Endothelial cell (in vitro differentiated cells): ENCODE measurements at regions not wholly inside any gene's neighbourhood (a gene's known extent, or its start where the extent isn't known, plus 50 kb on each side); places are given as distances from the start of the nearest gene placed in this dataset.

Experiments
- DNase-seq: peaks from one replicate; pipeline ENCODE4 v3.0.0; 2021; ENCODE audit warnings: low spot score
- H3K27ac Mint-ChIP-seq: one replicate; pipeline ENCODE4 v1.8.0; 2021; ENCODE audit warnings: mixed read lengths, inconsistent platforms; ENCODE audit not compliant: unreplicated experiment
- H3K27me3 Mint-ChIP-seq: one replicate; pipeline ENCODE4 v1.8.0; 2021; ENCODE audit warnings: mild to moderate bottlenecking, moderate library complexity, mixed read lengths, inconsistent platforms; ENCODE audit not compliant: unreplicated experiment
- H3K36me3 Mint-ChIP-seq: one replicate; pipeline ENCODE4 v1.8.0; 2021; ENCODE audit warnings: mild to moderate bottlenecking, low read depth, mixed read lengths, inconsistent platforms; ENCODE audit not compliant: unreplicated experiment
- H3K4me1 Mint-ChIP-seq: one replicate; pipeline ENCODE4 v1.8.0; 2021; ENCODE audit warnings: mild to moderate bottlenecking, mixed read lengths, inconsistent platforms; ENCODE audit not compliant: unreplicated experiment
- H3K4me3 Mint-ChIP-seq: one replicate; pipeline ENCODE4 v1.8.0; 2021; ENCODE audit warnings: mild to moderate bottlenecking, mixed read lengths, inconsistent platforms; ENCODE audit not compliant: unreplicated experiment
- H3K9me3 Mint-ChIP-seq: one replicate; pipeline ENCODE4 v1.8.0; 2021; ENCODE audit warnings: mixed read lengths, inconsistent platforms; ENCODE audit not compliant: unreplicated experiment
- CTCF ChIP-seq: fragments of 200-600 bp; sonication (generic); IDR thresholded peaks from one replicate; pipeline ENCODE4 v1.5.0; 2021; ENCODE audit warnings: antibody characterized with exemption; ENCODE audit not compliant: unreplicated experiment

- no peak overlapping the region for H3K4me3 Mint-ChIP-seq
- no peak for TF ChIP-seq CTCF
- DNase-seq = no peak
- H3K27ac Mint-ChIP-seq = no peak overlapping the region
- H3K9me3 Mint-ChIP-seq = peaks cover 4% of the 10 kb centered on the region
- H3K27me3 Mint-ChIP-seq = peaks cover 1% of the 10 kb centered on the region
- H3K36me3 Mint-ChIP-seq = no peaks in the 10 kb centered on the region
- H3K4me1 Mint-ChIP-seq = peaks cover 19% of the 10 kb centered on the region
Measured at GRCh38 chr5:135657536-135658305, 78.9 kb upstream of the CXCL14 start.

- H3K27me3 Mint-ChIP-seq = peaks cover 1% of the 10 kb centered on the region
- TF ChIP-seq CTCF = no peak
- no peak for DNase-seq
- no peaks in the 10 kb centered on the region for H3K36me3 Mint-ChIP-seq
- H3K4me3 Mint-ChIP-seq = no peak overlapping the region
- H3K27ac Mint-ChIP-seq = no peak overlapping the region
- peaks cover 4% of the 10 kb centered on the region for H3K9me3 Mint-ChIP-seq
- peaks cover 8% of the 10 kb centered on the region for H3K4me1 Mint-ChIP-seq
Measured at GRCh38 chr5:135655468-135655815, 76.7 kb upstream of the CXCL14 start.

- H3K9me3 Mint-ChIP-seq = peaks cover 4% of the 10 kb centered on the region
- H3K4me3 Mint-ChIP-seq = no peak overlapping the region
- TF ChIP-seq CTCF = no peak
- peaks cover 1% of the 10 kb centered on the region for H3K27me3 Mint-ChIP-seq
- no peak overlapping the region for H3K27ac Mint-ChIP-seq
- H3K4me1 Mint-ChIP-seq = peaks cover 3% of the 10 kb centered on the region
- DNase-seq = no peak
- no peaks in the 10 kb centered on the region for H3K36me3 Mint-ChIP-seq
Measured at GRCh38 chr5:135654761-135655467, 76.1 kb upstream of the CXCL14 start.

GRCh38 chr5:135651156-135651555 lies 72.4 kb upstream of the CXCL14 start:
- Mint-ChIP-seq H3K27me3 (no peaks in the 10 kb centered on the region), H3K9me3 (no peaks in the 10 kb centered on the region), H3K4me1 (peaks cover 3% of the 10 kb centered on the region), H3K27ac (no peak overlapping the region), H3K36me3 (no peaks in the 10 kb centered on the region), H3K4me3 (no peak overlapping the region)
- no peak for DNase-seq
- TF ChIP-seq CTCF = no peak

- Mint-ChIP-seq H3K9me3 (no peaks in the 10 kb centered on the region), H3K4me3 (no peak overlapping the region), H3K27ac (no peak overlapping the region), H3K36me3 (no peaks in the 10 kb centered on the region), H3K4me1 (peaks cover 6% of the 10 kb centered on the region), H3K27me3 (no peaks in the 10 kb centered on the region)
- DNase-seq = no peak
- no peak for TF ChIP-seq CTCF
Measured at GRCh38 chr5:135650081-135650480, 71.3 kb upstream of the CXCL14 start.
